ENCODE measurements at regions not wholly inside any gene's neighbourhood (a gene's known extent, or its start where the extent isn't known, plus 50 kb on each side); places are given as distances from the start of the nearest gene placed in this dataset.
"Not testable (repeated sequence)": the region's sequence is repeated elsewhere in the genome, so short reads cannot be mapped to it uniquely, and the experiment has no call there.

DNA sequence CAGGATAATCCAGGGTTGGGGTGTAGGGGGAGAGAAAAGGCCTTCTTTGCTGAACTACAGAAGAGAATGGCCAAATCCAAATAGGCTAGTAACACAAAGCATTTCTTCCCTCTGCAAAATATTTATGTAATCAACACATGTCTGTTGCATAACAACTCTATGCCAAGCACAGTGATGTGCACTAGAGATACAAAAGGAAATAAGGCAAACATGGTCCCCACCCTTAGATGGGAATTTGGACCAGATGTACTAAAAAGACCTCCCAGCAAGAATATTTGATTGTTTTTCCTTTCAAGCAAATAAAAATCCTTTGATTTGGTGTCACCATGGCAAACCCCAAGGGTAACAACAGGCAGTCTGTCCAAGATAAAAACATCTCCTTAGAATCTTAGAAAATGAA is 177.6 kb upstream of the FGF13 start:
- H3K36me3 ChIP-seq (ENCODE audit: control insufficient read depth, insufficient read depth, low read length): no peaks in the 10 kb centered on the region
- H3K27me3 ChIP-seq (ENCODE audit: control insufficient read depth, insufficient read depth, low read length, poor library complexity, severe bottlenecking): no peaks in the 10 kb centered on the region
- no peaks in the 10 kb centered on the region for H3K9me3 ChIP-seq (ENCODE audit: control insufficient read depth, low read length)
- no peak overlapping the region for H3K4me3 ChIP-seq (ENCODE audit: insufficient read depth, low read depth, low read length)
- H3K4me1 ChIP-seq (ENCODE audit: control insufficient read depth, insufficient read depth, low read length): no peaks in the 10 kb centered on the region
- no peak overlapping the region for H3K27ac ChIP-seq (ENCODE audit: insufficient read depth, low read depth, low read length, poor library complexity, severe bottlenecking)

- no peaks in the 10 kb centered on the region for H3K9me3 ChIP-seq (ENCODE audit: control insufficient read depth, low read length)
- WGBS, 2 experiments: 89 to 100% methylated on average over 1 of the region's 2 CpGs
- H3K36me3 ChIP-seq (ENCODE audit: control insufficient read depth, insufficient read depth, low read length): no peaks in the 10 kb centered on the region
- no peaks in the 10 kb centered on the region for H3K4me1 ChIP-seq (ENCODE audit: control insufficient read depth, insufficient read depth, low read length)
- no peaks in the 10 kb centered on the region for H3K27me3 ChIP-seq (ENCODE audit: control insufficient read depth, insufficient read depth, low read length, poor library complexity, severe bottlenecking)
- H3K27ac ChIP-seq (ENCODE audit: insufficient read depth, low read depth, low read length, poor library complexity, severe bottlenecking): no peak overlapping the region
- no peak overlapping the region for H3K4me3 ChIP-seq (ENCODE audit: insufficient read depth, low read depth, low read length)
Observed at GRCh38 chrX:138886769-138887168, 175.3 kb upstream of the FGF13 start.

GRCh38 chrX:138885886-138886285 is 174.4 kb upstream of the FGF13 start:
- H3K27ac ChIP-seq (ENCODE audit: insufficient read depth, low read depth, low read length, poor library complexity, severe bottlenecking): no peak overlapping the region
- H3K36me3 ChIP-seq (ENCODE audit: control insufficient read depth, insufficient read depth, low read length): no peaks in the 10 kb centered on the region
- no peak overlapping the region for H3K4me3 ChIP-seq (ENCODE audit: insufficient read depth, low read depth, low read length)
- H3K27me3 ChIP-seq (ENCODE audit: control insufficient read depth, insufficient read depth, low read length, poor library complexity, severe bottlenecking): no peaks in the 10 kb centered on the region
- no peaks in the 10 kb centered on the region for H3K4me1 ChIP-seq (ENCODE audit: control insufficient read depth, insufficient read depth, low read length)
- 100% methylated on average over 3 to 4 of the region's 6 CpGs for WGBS, 2 experiments
- H3K9me3 ChIP-seq (ENCODE audit: control insufficient read depth, low read length): no peaks in the 10 kb centered on the region

DNA sequence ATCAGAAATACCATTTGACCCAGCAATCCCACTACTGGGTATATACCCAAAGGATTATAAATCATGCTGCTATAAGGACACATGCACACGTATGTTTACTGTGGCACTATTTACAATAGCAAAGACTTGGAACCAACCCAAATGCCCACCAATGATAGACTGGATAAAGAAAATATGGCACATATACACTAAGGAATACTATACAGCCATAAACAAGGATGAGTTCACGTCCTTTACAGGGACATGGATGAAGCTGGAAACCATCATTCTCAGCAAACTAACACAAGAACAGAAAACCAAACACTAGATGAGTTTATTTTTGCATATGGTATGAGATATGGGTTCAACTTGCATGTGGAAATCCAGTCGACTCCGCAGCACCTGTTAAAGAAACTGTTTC is 168.8 kb upstream of the FGF13 start:
- H3K9me3 ChIP-seq (ENCODE audit: control insufficient read depth, low read length); H3K27ac ChIP-seq (ENCODE audit: insufficient read depth, low read depth, low read length, poor library complexity, severe bottlenecking); H3K4me3 ChIP-seq (ENCODE audit: insufficient read depth, low read depth, low read length); H3K27me3 ChIP-seq (ENCODE audit: control insufficient read depth, insufficient read depth, low read length, poor library complexity, severe bottlenecking); H3K4me1 ChIP-seq (ENCODE audit: control insufficient read depth, insufficient read depth, low read length); H3K36me3 ChIP-seq (ENCODE audit: control insufficient read depth, insufficient read depth, low read length): not testable (repeated sequence)
- WGBS, 2 experiments: 90% methylated on average over 2 of the region's 4 CpGs; no CpG with 5 or more reads in 1 of the 2 experiments

DNA sequence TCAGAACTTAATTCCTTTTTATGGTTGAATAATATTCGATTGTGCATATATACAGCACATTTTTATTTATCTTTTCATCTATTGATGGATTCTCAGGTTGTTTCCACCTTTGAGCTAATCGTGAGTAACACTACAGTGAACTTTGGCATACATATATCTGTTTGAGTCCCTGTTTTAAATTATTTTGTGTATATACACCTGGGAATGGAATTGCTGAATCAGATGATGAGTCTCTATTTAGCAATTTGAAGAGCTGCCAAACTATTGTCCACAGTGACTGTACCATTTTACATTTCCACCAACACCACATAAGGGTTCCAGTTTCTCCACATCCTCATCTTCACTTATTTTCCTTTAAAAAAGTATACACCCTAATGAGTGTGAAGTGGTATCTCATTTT is 166.2 kb upstream of the FGF13 start:
- Histone ChIP-seq H3K27ac (ENCODE audit: insufficient read depth, low read depth, low read length, poor library complexity, severe bottlenecking) (no peak overlapping the region), H3K36me3 (ENCODE audit: control insufficient read depth, insufficient read depth, low read length) (no peaks in the 10 kb centered on the region), H3K27me3 (ENCODE audit: control insufficient read depth, insufficient read depth, low read length, poor library complexity, severe bottlenecking) (no peaks in the 10 kb centered on the region), H3K4me3 (ENCODE audit: insufficient read depth, low read depth, low read length) (no peak overlapping the region), H3K4me1 (ENCODE audit: control insufficient read depth, insufficient read depth, low read length) (no peaks in the 10 kb centered on the region), H3K9me3 (ENCODE audit: control insufficient read depth, low read length) (no peaks in the 10 kb centered on the region)
- no CpG with 5 or more reads among the region's 2 CpGs for WGBS, 2 experiments

GRCh38 chrX:138875472-138875871 is 164.0 kb upstream of the FGF13 start:
- WGBS, 2 experiments: 89 to 97% methylated on average over 4 of the region's 4 CpGs
- Histone ChIP-seq H3K4me3 (ENCODE audit: insufficient read depth, low read depth, low read length) (no peak overlapping the region), H3K4me1 (ENCODE audit: control insufficient read depth, insufficient read depth, low read length) (no peaks in the 10 kb centered on the region), H3K9me3 (ENCODE audit: control insufficient read depth, low read length) (no peaks in the 10 kb centered on the region), H3K27ac (ENCODE audit: insufficient read depth, low read depth, low read length, poor library complexity, severe bottlenecking) (no peak overlapping the region), H3K36me3 (ENCODE audit: control insufficient read depth, insufficient read depth, low read length) (no peaks in the 10 kb centered on the region), H3K27me3 (ENCODE audit: control insufficient read depth, insufficient read depth, low read length, poor library complexity, severe bottlenecking) (no peaks in the 10 kb centered on the region)

- Histone ChIP-seq H3K27ac (ENCODE audit: insufficient read depth, low read depth, low read length, poor library complexity, severe bottlenecking) (no peak overlapping the region), H3K4me3 (ENCODE audit: insufficient read depth, low read depth, low read length) (no peak overlapping the region), H3K36me3 (ENCODE audit: control insufficient read depth, insufficient read depth, low read length) (no peaks in the 10 kb centered on the region), H3K27me3 (ENCODE audit: control insufficient read depth, insufficient read depth, low read length, poor library complexity, severe bottlenecking) (no peaks in the 10 kb centered on the region), H3K4me1 (ENCODE audit: control insufficient read depth, insufficient read depth, low read length) (no peaks in the 10 kb centered on the region), H3K9me3 (ENCODE audit: control insufficient read depth, low read length) (no peaks in the 10 kb centered on the region)
- 91 to 95% methylated on average over 3 to 4 of the region's 5 CpGs for WGBS, 2 experiments
Observed at GRCh38 chrX:138874271-138874935, 162.9 kb upstream of the FGF13 start.

- not testable (repeated sequence) for H3K27me3 ChIP-seq (ENCODE audit: control insufficient read depth, insufficient read depth, low read length, poor library complexity, severe bottlenecking); H3K36me3 ChIP-seq (ENCODE audit: control insufficient read depth, insufficient read depth, low read length); H3K4me1 ChIP-seq (ENCODE audit: control insufficient read depth, insufficient read depth, low read length); H3K9me3 ChIP-seq (ENCODE audit: control insufficient read depth, low read length); H3K4me3 ChIP-seq (ENCODE audit: insufficient read depth, low read depth, low read length); H3K27ac ChIP-seq (ENCODE audit: insufficient read depth, low read depth, low read length, poor library complexity, severe bottlenecking)
- WGBS, 2 experiments: 80 to 97% methylated on average over 1 to 5 of the region's 6 CpGs
Observed at GRCh38 chrX:138873640-138874039, 162.1 kb upstream of the FGF13 start.

- peak overlapping the region; percentile 50 for H3K27ac ChIP-seq (ENCODE audit: insufficient read depth, low read depth, low read length, poor library complexity, severe bottlenecking)
Observed at GRCh38 chrX:138872537-138872936, 161.0 kb upstream of the FGF13 start.

GRCh38 chrX:138871739-138872138 is 160.2 kb upstream of the FGF13 start:
- H3K27me3 ChIP-seq (ENCODE audit: control insufficient read depth, insufficient read depth, low read length, poor library complexity, severe bottlenecking): no peaks in the 10 kb centered on the region
- H3K36me3 ChIP-seq (ENCODE audit: control insufficient read depth, insufficient read depth, low read length): no peaks in the 10 kb centered on the region
- no peaks in the 10 kb centered on the region for H3K4me1 ChIP-seq (ENCODE audit: control insufficient read depth, insufficient read depth, low read length)
- H3K4me3 ChIP-seq (ENCODE audit: insufficient read depth, low read depth, low read length): no peak overlapping the region
- no peaks in the 10 kb centered on the region for H3K9me3 ChIP-seq (ENCODE audit: control insufficient read depth, low read length)
- H3K27ac ChIP-seq (ENCODE audit: insufficient read depth, low read depth, low read length, poor library complexity, severe bottlenecking): no peak overlapping the region
- 88 to 91% methylated on average over 3 of the region's 3 CpGs for WGBS, 2 experiments

More at GRCh38 chrX:138872537-138872936, 161.0 kb upstream of the FGF13 start:
- H3K9me3 ChIP-seq (ENCODE audit: control insufficient read depth, low read length): no peaks in the 10 kb centered on the region
- no peaks in the 10 kb centered on the region for H3K36me3 ChIP-seq (ENCODE audit: control insufficient read depth, insufficient read depth, low read length)
- no peak overlapping the region for H3K4me3 ChIP-seq (ENCODE audit: insufficient read depth, low read depth, low read length)
- no peaks in the 10 kb centered on the region for H3K27me3 ChIP-seq (ENCODE audit: control insufficient read depth, insufficient read depth, low read length, poor library complexity, severe bottlenecking)
- H3K4me1 ChIP-seq (ENCODE audit: control insufficient read depth, insufficient read depth, low read length): no peaks in the 10 kb centered on the region
- 86% methylated on average over 1 of the region's 1 CpG; no CpG with 5 or more reads in 1 of the 2 experiments for WGBS, 2 experiments

DNA sequence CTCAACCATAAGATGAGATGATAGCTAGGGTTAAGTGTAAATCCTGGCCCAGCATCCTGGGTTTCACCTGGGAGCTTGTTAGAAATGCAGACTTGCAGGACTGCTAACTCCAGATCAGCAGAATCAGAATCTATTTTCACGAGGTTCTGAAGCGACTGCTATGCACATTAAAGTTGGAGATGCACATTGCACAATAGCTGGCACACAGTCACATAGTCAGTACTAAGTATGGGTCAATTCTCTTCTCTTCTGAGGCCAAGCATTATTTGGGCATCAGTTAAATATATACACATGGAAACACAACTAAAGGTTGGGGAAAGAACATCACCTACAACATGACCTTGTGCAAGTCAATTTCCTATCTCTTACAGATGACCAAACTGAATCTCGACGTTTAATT is 155.1 kb upstream of the FGF13 start:
- WGBS, 2 experiments: 95 to 96% methylated on average over 2 to 4 of the region's 4 CpGs
- Histone ChIP-seq H3K4me1 (ENCODE audit: control insufficient read depth, insufficient read depth, low read length) (no peaks in the 10 kb centered on the region), H3K9me3 (ENCODE audit: control insufficient read depth, low read length) (no peaks in the 10 kb centered on the region), H3K27me3 (ENCODE audit: control insufficient read depth, insufficient read depth, low read length, poor library complexity, severe bottlenecking) (no peaks in the 10 kb centered on the region), H3K36me3 (ENCODE audit: control insufficient read depth, insufficient read depth, low read length) (no peaks in the 10 kb centered on the region), H3K27ac (ENCODE audit: insufficient read depth, low read depth, low read length, poor library complexity, severe bottlenecking) (no peak overlapping the region), H3K4me3 (ENCODE audit: insufficient read depth, low read depth, low read length) (no peak overlapping the region)
